MM.1S (cell line): ENCODE measurements at regions not wholly inside any gene's neighbourhood (a gene's known extent, or its start where the extent isn't known, plus 50 kb on each side); places are given as distances from the start of the nearest gene placed in this dataset.

Experiments used
- EZH2 ChIP-seq: fragments of 300-600 bp; sonication (generic); optimal IDR thresholded peaks from 2 replicates; pipeline ENCODE3; 2017; ENCODE audit warnings: low read depth, mild to moderate bottlenecking, antibody characterized with exemption, low read length, mixed read lengths
- EZH2phosphoT487 ChIP-seq: fragments of 300-600 bp; sonication (generic); IDR thresholded peaks from 2 replicates; pipeline ENCODE4 v1.6.1; 2018; ENCODE audit warnings: antibody characterized with exemption, low read length
- TF ChIP-seq, protein P1 (sequence below): fragments of 300-600 bp; sonication (generic); IDR thresholded peaks from 2 replicates; pipeline ENCODE4 v1.5.1; 2016; ENCODE audit warnings: antibody characterized with exemption, low read length, mixed read lengths

DNA sequence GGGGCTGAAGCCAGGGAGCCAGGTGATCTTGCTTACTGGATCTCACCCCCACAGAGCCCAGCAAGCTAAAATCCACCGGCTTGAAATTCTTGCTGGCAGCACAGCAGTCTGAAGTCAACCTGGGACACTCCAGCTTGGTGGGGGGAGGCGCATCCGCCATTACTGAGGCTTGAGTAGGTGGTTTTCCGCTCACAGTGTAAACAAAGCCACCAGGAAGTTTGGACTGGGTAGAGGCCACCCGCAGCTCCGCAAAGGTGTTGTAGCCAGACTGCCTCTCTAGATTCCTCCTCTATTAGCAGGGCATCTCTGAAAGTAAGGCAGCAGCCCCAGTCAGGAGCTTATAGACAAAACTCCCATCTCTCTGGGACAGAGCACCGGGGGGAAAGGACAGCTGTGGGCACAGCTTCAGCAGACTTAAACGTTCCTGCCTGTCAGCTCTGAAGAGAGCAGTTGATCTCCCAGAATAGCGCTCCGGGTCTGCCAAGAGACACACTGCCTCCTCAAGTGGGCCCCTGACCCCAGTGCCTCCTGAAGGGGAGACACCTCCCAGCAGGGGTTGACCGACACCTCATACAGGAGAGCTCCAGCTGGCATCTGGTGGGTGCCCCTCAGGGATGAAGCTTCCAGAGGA lies 206.3 kb upstream of the KHDRBS2 start:
- no peak for TF ChIP-seq EZH2phosphoT487
- TF ChIP-seq, protein P1, sequence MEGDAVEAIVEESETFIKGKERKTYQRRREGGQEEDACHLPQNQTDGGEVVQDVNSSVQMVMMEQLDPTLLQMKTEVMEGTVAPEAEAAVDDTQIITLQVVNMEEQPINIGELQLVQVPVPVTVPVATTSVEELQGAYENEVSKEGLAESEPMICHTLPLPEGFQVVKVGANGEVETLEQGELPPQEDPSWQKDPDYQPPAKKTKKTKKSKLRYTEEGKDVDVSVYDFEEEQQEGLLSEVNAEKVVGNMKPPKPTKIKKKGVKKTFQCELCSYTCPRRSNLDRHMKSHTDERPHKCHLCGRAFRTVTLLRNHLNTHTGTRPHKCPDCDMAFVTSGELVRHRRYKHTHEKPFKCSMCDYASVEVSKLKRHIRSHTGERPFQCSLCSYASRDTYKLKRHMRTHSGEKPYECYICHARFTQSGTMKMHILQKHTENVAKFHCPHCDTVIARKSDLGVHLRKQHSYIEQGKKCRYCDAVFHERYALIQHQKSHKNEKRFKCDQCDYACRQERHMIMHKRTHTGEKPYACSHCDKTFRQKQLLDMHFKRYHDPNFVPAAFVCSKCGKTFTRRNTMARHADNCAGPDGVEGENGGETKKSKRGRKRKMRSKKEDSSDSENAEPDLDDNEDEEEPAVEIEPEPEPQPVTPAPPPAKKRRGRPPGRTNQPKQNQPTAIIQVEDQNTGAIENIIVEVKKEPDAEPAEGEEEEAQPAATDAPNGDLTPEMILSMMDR: no peak
- TF ChIP-seq EZH2: no peak
